ENCODE measurements at regions not wholly inside any gene's neighbourhood (a gene's known extent, or its start where the extent isn't known, plus 50 kb on each side); places are given as distances from the start of the nearest gene placed in this dataset.

DNA sequence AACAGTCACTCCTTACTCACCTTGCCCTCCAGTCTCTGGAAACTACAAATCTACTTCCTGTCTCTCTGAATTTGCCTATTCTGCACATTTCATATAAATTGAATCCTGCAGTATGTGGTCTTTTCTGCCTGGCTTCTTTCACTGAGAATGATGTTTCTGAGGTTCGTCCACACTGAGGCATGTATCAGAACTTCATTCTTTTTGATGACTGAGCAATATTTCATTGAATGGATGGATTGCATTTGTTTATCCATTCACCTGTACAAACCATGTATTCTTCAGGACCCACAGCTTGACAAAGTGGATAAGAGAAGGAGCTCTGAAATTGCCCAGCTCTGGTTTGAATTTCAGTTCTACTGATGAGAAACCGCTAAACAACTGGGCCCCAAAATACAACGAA lies 118.9 kb upstream of the ARRDC4 start:
- no peak overlapping the region for H3K4me2 ChIP-seq
- H2AFZ ChIP-seq (ENCODE audit: low read depth): no peak overlapping the region
- no peak overlapping the region for H3K4me3 ChIP-seq (IDR thresholded peaks at IDR 0.05; ENCODE audit: insufficient read depth, low read depth, low read length)
- no peaks in the 10 kb centered on the region for H3K79me2 ChIP-seq (ENCODE audit: insufficient read depth, low read depth)
- no peaks in the 10 kb centered on the region for H4K20me1 ChIP-seq (ENCODE audit: insufficient read depth)
- no peak overlapping the region for H3K27ac ChIP-seq
- no peak overlapping the region for H3K9ac ChIP-seq
- no peaks in the 10 kb centered on the region for H3K4me1 ChIP-seq (ENCODE audit: low read depth, poor library complexity, severe bottlenecking)
- TF ChIP-seq, protein P1, sequence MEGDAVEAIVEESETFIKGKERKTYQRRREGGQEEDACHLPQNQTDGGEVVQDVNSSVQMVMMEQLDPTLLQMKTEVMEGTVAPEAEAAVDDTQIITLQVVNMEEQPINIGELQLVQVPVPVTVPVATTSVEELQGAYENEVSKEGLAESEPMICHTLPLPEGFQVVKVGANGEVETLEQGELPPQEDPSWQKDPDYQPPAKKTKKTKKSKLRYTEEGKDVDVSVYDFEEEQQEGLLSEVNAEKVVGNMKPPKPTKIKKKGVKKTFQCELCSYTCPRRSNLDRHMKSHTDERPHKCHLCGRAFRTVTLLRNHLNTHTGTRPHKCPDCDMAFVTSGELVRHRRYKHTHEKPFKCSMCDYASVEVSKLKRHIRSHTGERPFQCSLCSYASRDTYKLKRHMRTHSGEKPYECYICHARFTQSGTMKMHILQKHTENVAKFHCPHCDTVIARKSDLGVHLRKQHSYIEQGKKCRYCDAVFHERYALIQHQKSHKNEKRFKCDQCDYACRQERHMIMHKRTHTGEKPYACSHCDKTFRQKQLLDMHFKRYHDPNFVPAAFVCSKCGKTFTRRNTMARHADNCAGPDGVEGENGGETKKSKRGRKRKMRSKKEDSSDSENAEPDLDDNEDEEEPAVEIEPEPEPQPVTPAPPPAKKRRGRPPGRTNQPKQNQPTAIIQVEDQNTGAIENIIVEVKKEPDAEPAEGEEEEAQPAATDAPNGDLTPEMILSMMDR (conservative IDR thresholded peaks at IDR 0.05; ENCODE audit: low read depth, low read length): no peak
- no peaks in the 10 kb centered on the region for H3K27me3 ChIP-seq (ENCODE audit: insufficient read depth, low read depth)
- H3K36me3 ChIP-seq (ENCODE audit: insufficient read depth): no peaks in the 10 kb centered on the region; the same call in 1 of the 2 replicates

DNA sequence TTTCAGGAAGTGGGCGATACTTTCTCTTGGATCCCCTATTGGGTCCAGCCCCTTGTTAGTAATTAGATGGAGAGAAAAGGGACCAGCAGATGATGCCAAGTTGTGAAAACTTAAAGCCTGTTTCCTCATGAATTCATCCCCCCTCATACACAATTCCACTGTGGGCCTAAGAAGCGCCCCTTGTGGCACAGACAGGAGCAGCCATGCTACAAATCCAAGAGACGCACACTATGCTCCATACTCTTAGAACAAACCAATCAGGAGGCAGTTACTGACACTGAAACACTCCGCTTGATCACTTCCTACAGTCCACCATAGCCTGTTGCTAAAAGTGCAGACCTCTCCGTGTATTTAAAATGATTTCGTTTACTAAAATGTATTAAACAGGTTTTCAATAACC lies 111.3 kb upstream of the ARRDC4 start:
- H3K36me3 ChIP-seq (ENCODE audit: insufficient read depth): no peaks in the 10 kb centered on the region
- no peak overlapping the region for H2AFZ ChIP-seq (ENCODE audit: low read depth)
- H3K4me1 ChIP-seq (ENCODE audit: low read depth, poor library complexity, severe bottlenecking): no peaks in the 10 kb centered on the region
- H3K4me3 ChIP-seq (IDR thresholded peaks at IDR 0.05; ENCODE audit: insufficient read depth, low read depth, low read length): no peak overlapping the region
- H3K27ac ChIP-seq: no peak overlapping the region
- H3K27me3 ChIP-seq (ENCODE audit: insufficient read depth, low read depth): no peaks in the 10 kb centered on the region
- no peak overlapping the region for H3K9ac ChIP-seq
- H3K79me2 ChIP-seq (ENCODE audit: insufficient read depth, low read depth): no peaks in the 10 kb centered on the region
- H4K20me1 ChIP-seq (ENCODE audit: insufficient read depth): no peaks in the 10 kb centered on the region
- TF ChIP-seq, protein P1 (conservative IDR thresholded peaks at IDR 0.05; ENCODE audit: low read depth, low read length): no peak
- H3K4me2 ChIP-seq: no peak overlapping the region

DNA sequence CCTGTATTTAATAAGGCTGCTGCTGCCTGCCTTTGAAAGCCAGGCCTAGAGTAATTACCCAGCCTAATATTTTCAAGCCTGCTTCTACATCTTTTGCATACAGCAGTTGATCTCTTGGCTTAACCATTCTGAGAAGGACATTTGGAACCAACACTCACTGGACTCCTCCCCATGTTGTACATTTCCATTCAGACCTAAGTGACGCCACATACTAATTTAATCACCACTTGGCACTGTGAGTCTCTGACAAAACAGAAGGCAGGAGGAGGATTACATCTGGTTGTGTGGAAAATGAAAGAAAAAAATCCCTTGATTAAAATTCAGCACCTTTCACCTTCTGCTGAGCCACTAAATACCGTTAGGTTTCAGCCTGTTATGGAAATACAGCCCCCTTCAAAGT lies 102.2 kb upstream of the ARRDC4 start:
- no peak overlapping the region for H3K4me2 ChIP-seq
- H3K36me3 ChIP-seq (ENCODE audit: insufficient read depth): no peaks in the 10 kb centered on the region
- no peaks in the 10 kb centered on the region for H3K27me3 ChIP-seq (ENCODE audit: insufficient read depth, low read depth)
- no peak overlapping the region for H2AFZ ChIP-seq (ENCODE audit: low read depth)
- H3K79me2 ChIP-seq (ENCODE audit: insufficient read depth, low read depth): no peaks in the 10 kb centered on the region
- H3K4me3 ChIP-seq (IDR thresholded peaks at IDR 0.05; ENCODE audit: insufficient read depth, low read depth, low read length): no peak overlapping the region
- H4K20me1 ChIP-seq (ENCODE audit: insufficient read depth): no peaks in the 10 kb centered on the region
- no peak overlapping the region for H3K27ac ChIP-seq
- no peak overlapping the region for H3K9ac ChIP-seq
- TF ChIP-seq, protein P1 (conservative IDR thresholded peaks at IDR 0.05; ENCODE audit: low read depth, low read length): no peak
- no peaks in the 10 kb centered on the region for H3K4me1 ChIP-seq (ENCODE audit: low read depth, poor library complexity, severe bottlenecking)

DNA sequence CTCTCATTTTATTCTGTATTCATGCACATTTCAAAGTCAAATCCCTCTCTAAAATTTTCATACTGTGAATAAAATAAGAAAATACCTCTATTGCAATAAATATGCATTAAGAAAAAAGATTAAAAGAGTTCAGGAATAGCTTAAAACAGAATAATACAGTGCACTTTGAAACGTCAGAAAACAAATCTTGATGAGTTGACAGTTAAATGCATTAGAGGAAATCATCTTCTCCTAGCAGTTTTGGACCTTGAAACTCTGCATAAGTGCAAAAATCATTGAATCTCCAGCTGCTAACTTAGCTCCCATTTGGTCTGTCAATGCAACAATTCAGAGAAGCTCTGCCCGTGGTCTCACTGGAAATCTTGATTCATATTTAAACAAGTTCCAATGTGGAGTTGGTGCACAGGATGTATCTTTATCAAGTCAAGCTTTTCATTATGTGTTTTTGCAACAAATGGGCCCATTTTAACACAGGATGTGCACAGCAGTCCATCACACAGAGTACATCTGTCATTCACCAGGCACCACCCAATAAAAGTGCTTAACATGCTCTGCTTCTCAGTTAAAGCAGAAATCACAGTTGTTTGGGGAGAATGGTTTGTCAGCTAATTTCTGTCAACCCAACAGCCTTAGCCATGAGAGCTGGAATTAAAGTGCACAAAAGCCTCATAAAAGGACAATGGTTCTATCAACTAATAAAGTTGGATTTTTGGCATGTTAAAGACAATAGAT lies 98.8 kb upstream of the ARRDC4 start:
- Histone ChIP-seq H3K4me2 (no peak overlapping the region), H3K4me3 (IDR thresholded peaks at IDR 0.05; ENCODE audit: insufficient read depth, low read depth, low read length) (no peak overlapping the region), H3K36me3 (ENCODE audit: insufficient read depth) (no peaks in the 10 kb centered on the region), H4K20me1 (ENCODE audit: insufficient read depth) (no peaks in the 10 kb centered on the region), H3K27me3 (ENCODE audit: insufficient read depth, low read depth) (no peaks in the 10 kb centered on the region), H3K27ac (no peak overlapping the region), H3K9ac (no peak overlapping the region), H3K4me1 (ENCODE audit: low read depth, poor library complexity, severe bottlenecking) (no peaks in the 10 kb centered on the region), H2AFZ (ENCODE audit: low read depth) (no peak overlapping the region), H3K79me2 (ENCODE audit: insufficient read depth, low read depth) (no peaks in the 10 kb centered on the region)
- TF ChIP-seq, protein P1 (conservative IDR thresholded peaks at IDR 0.05; ENCODE audit: low read depth, low read length): no peak

Measured in KMS-11 (cell line).